HFF-Myc (cell line): ENCODE measurements at regions not wholly inside any gene's neighbourhood (a gene's known extent, or its start where the extent isn't known, plus 50 kb on each side); places are given as distances from the start of the nearest gene placed in this dataset.

ENCODE experiments used
- DNase-seq: peaks from one replicate; pipeline ENCODE4 v3.0.0-alpha.2; 2011; ENCODE audit warnings: low read depth; ENCODE audit errors: extremely low read depth
- H3K4me3 ChIP-seq: replicated peaks from 2 replicates; pipeline ENCODE4 v1.5.1; 2011; ENCODE audit warnings: low read depth, mild to moderate bottlenecking, control low read depth, low read length
- CTCF ChIP-seq: IDR thresholded peaks from 2 replicates; pipeline ENCODE4 v1.5.1; 2012; ENCODE audit warnings: mild to moderate bottlenecking, low read depth, low read length, control low read depth; ENCODE audit errors: missing control alignments

- DNase-seq: no peak
- no peak overlapping the region for H3K4me3 ChIP-seq
- no peak for TF ChIP-seq CTCF
Measured at GRCh38 chr16:6274351-6274750, 1058.3 kb upstream of the RBFOX1 start.

- DNase-seq: no peak
- TF ChIP-seq CTCF: no peak
- H3K4me3 ChIP-seq: no peak overlapping the region
Measured at GRCh38 chr16:6267682-6268081, 1065.0 kb upstream of the RBFOX1 start.

GRCh38 chr16:6266703-6267102 is 1065.9 kb upstream of the RBFOX1 start:
- H3K4me3 ChIP-seq: no peak overlapping the region
- TF ChIP-seq CTCF: no peak
- no peak for DNase-seq

GRCh38 chr16:6265968-6266367 is 1066.7 kb upstream of the RBFOX1 start:
- no peak for DNase-seq
- no peak for TF ChIP-seq CTCF
- no peak overlapping the region for H3K4me3 ChIP-seq

- DNase-seq: no peak
- H3K4me3 ChIP-seq: no peak overlapping the region
- no peak for TF ChIP-seq CTCF
Measured at GRCh38 chr16:6258056-6258455, 1074.6 kb upstream of the RBFOX1 start.

GRCh38 chr16:6252541-6252940 is 1080.1 kb upstream of the RBFOX1 start:
- no peak for DNase-seq
- no peak for TF ChIP-seq CTCF
- no peak overlapping the region for H3K4me3 ChIP-seq

GRCh38 chr16:6250511-6250910 is 1082.1 kb upstream of the RBFOX1 start:
- no peak for DNase-seq
- no peak for TF ChIP-seq CTCF
- H3K4me3 ChIP-seq: no peak overlapping the region
